ENCODE measurements at regions not wholly inside any gene's neighbourhood (a gene's known extent, or its start where the extent isn't known, plus 50 kb on each side); places are given as distances from the start of the nearest gene placed in this dataset.

DNA sequence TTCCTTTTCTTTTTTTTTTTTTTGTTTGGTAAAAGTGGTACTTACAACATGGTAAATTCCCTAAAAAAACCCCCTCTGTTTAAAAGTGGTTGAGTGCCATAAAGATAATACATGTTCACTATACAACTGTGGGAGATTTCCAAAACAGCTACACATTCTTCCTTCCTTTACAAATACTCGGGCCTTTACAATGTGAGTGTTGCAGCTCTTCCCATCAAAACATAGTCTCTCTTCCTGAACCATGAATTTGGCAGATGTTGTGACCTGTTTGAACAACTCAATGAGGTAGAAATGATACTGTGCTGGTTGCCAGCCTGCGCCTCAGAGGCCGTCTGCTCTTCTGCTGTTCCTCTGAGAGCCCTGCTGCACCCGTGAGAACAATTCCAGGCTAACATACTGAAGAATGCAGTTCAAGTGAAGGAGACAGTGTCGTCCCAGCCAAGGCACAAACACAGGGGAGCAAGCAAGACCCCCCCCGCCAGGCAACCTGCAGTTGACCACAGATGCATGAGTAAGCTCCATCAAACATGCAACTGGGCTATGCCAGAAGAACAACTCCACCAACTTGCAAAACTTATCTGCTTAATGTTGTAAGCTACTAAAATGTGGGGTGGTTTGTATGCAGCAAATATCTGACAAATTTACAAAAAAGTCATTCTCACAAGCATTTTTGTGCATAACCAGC lies 645.0 kb downstream of the PCDH7 start:
- Histone ChIP-seq H3K9me2 (replicated peaks; ENCODE audit: insufficient read depth) (no peaks in the 10 kb centered on the region), H3K27ac (no peak overlapping the region), H2AFZ (no peak overlapping the region), H3K4me3 (no peak overlapping the region), H3K4me1 (ENCODE audit: insufficient read depth) (no peaks in the 10 kb centered on the region), H3K4me2 (no peak overlapping the region), H4K20me1 (ENCODE audit: insufficient read depth, poor library complexity, severe bottlenecking) (no peaks in the 10 kb centered on the region), H3K79me2 (no peaks in the 10 kb centered on the region), H3K36me3 (replicated peaks; ENCODE audit: insufficient read depth, low read depth) (no peaks in the 10 kb centered on the region), H3K27me3 (no peaks in the 10 kb centered on the region), H3K9me3 (ENCODE audit: low read depth) (no peaks in the 10 kb centered on the region)
- TF ChIP-seq EZH2phosphoT487 (IDR thresholded peaks at IDR 0.05; ENCODE audit: low read depth, severe bottlenecking, unreplicated experiment) (no peak), EZH2 (IDR thresholded peaks at IDR 0.05; ENCODE audit: borderline replicate concordance) (no peak)
- TF ChIP-seq, protein P1, sequence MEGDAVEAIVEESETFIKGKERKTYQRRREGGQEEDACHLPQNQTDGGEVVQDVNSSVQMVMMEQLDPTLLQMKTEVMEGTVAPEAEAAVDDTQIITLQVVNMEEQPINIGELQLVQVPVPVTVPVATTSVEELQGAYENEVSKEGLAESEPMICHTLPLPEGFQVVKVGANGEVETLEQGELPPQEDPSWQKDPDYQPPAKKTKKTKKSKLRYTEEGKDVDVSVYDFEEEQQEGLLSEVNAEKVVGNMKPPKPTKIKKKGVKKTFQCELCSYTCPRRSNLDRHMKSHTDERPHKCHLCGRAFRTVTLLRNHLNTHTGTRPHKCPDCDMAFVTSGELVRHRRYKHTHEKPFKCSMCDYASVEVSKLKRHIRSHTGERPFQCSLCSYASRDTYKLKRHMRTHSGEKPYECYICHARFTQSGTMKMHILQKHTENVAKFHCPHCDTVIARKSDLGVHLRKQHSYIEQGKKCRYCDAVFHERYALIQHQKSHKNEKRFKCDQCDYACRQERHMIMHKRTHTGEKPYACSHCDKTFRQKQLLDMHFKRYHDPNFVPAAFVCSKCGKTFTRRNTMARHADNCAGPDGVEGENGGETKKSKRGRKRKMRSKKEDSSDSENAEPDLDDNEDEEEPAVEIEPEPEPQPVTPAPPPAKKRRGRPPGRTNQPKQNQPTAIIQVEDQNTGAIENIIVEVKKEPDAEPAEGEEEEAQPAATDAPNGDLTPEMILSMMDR (IDR thresholded peaks at IDR 0.05; ENCODE audit: poor library complexity) = no peak
- WGBS (ENCODE audit: low lambda C conversion rate, missing lambda C conversion rate) = 76% methylated on average over 6 of the region's 6 CpGs
- DNase-seq (ENCODE audit: low spot score) = no peak

DNA sequence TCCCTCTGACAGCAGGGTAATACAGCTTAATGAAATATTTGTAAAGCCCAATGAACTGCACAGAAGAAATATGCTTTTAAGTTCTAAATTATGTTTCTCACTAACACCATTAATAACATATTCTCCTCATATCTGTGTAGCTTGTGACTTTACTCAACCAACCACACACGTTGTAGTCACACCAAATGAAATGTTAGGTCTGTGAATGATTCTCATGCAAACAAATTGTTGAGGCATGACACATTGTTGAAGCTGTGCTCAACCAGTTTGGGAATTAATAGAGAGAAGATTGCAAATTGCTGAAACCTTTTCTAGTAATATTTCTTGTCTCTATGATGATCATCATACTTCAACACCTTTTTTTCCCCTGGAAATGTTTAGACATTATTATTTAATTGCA lies 645.9 kb downstream of the PCDH7 start:
- no peaks in the 10 kb centered on the region for H3K4me1 ChIP-seq (ENCODE audit: insufficient read depth)
- H3K27ac ChIP-seq = no peak overlapping the region
- no peaks in the 10 kb centered on the region for H3K9me3 ChIP-seq (ENCODE audit: low read depth)
- no peak overlapping the region for H3K4me3 ChIP-seq
- no peaks in the 10 kb centered on the region for H3K36me3 ChIP-seq (replicated peaks; ENCODE audit: insufficient read depth, low read depth)
- no peaks in the 10 kb centered on the region for H3K9me2 ChIP-seq (replicated peaks; ENCODE audit: insufficient read depth)
- no peaks in the 10 kb centered on the region for H3K79me2 ChIP-seq
- H3K27me3 ChIP-seq = no peaks in the 10 kb centered on the region
- TF ChIP-seq EZH2phosphoT487 (IDR thresholded peaks at IDR 0.05; ENCODE audit: low read depth, severe bottlenecking, unreplicated experiment) (no peak), EZH2 (IDR thresholded peaks at IDR 0.05; ENCODE audit: borderline replicate concordance) (no peak)
- TF ChIP-seq, protein P1 (IDR thresholded peaks at IDR 0.05; ENCODE audit: poor library complexity) = no peak
- H2AFZ ChIP-seq = no peak overlapping the region
- WGBS (ENCODE audit: low lambda C conversion rate, missing lambda C conversion rate) = 41% methylated on average over 1 of the region's 1 CpG
- DNase-seq (ENCODE audit: low spot score) = no peak
- no peak overlapping the region for H3K4me2 ChIP-seq
- no peaks in the 10 kb centered on the region for H4K20me1 ChIP-seq (ENCODE audit: insufficient read depth, poor library complexity, severe bottlenecking)

GRCh38 chr4:31370866-31371465 lies 650.8 kb downstream of the PCDH7 start:
- Histone ChIP-seq H3K4me2 (no peak overlapping the region), H3K9me2 (replicated peaks; ENCODE audit: insufficient read depth) (no peaks in the 10 kb centered on the region), H3K79me2 (no peaks in the 10 kb centered on the region), H3K27ac (no peak overlapping the region), H3K4me3 (no peak overlapping the region), H2AFZ (no peak overlapping the region), H3K36me3 (replicated peaks; ENCODE audit: insufficient read depth, low read depth) (no peaks in the 10 kb centered on the region), H3K9me3 (ENCODE audit: low read depth) (no peaks in the 10 kb centered on the region), H3K27me3 (no peaks in the 10 kb centered on the region), H3K4me1 (ENCODE audit: insufficient read depth) (no peaks in the 10 kb centered on the region), H4K20me1 (ENCODE audit: insufficient read depth, poor library complexity, severe bottlenecking) (no peaks in the 10 kb centered on the region)
- TF ChIP-seq, protein P1 (IDR thresholded peaks at IDR 0.05; ENCODE audit: poor library complexity) = peak; percentile 72
- TF ChIP-seq EZH2phosphoT487 (IDR thresholded peaks at IDR 0.05; ENCODE audit: low read depth, severe bottlenecking, unreplicated experiment) (no peak), EZH2 (IDR thresholded peaks at IDR 0.05; ENCODE audit: borderline replicate concordance) (no peak)
- WGBS (ENCODE audit: low lambda C conversion rate, missing lambda C conversion rate) = 71% methylated on average over 3 of the region's 3 CpGs
- peak; percentile 60 for DNase-seq (ENCODE audit: low spot score)
